ENCODE measurements at regions not wholly inside any gene's neighbourhood (a gene's known extent, or its start where the extent isn't known, plus 50 kb on each side); places are given as distances from the start of the nearest gene placed in this dataset.
"Not testable (repeated sequence)": the region's sequence is repeated elsewhere in the genome, so short reads cannot be mapped to it uniquely, and the experiment has no call there.

GRCh38 chr5:39533749-39534148 is 109.0 kb upstream of the DAB2 start:
- H3K4me3 ChIP-seq (ENCODE audit: low read length) = no peak overlapping the region
- DNase-seq (ENCODE audit: low read depth) = no peak
- no peak for TF ChIP-seq CTCF (conservative IDR thresholded peaks at IDR 0.05; ENCODE audit: low read depth, low read length)

- no peak overlapping the region for H3K4me3 ChIP-seq (ENCODE audit: low read length)
- DNase-seq (ENCODE audit: low read depth) = no peak
- TF ChIP-seq CTCF (conservative IDR thresholded peaks at IDR 0.05; ENCODE audit: low read depth, low read length) = no peak
These were observed 107.7 kb upstream of the DAB2 start for GRCh38 chr5:39532511-39532910.

GRCh38 chr5:39531306-39531705 is 106.5 kb upstream of the DAB2 start:
- DNase-seq (ENCODE audit: low read depth) = no peak
- no peak for TF ChIP-seq CTCF (conservative IDR thresholded peaks at IDR 0.05; ENCODE audit: low read depth, low read length)
- no peak overlapping the region for H3K4me3 ChIP-seq (ENCODE audit: low read length)

- no peak for TF ChIP-seq CTCF (conservative IDR thresholded peaks at IDR 0.05; ENCODE audit: low read depth, low read length)
- no peak overlapping the region for H3K4me3 ChIP-seq (ENCODE audit: low read length)
- no peak for DNase-seq (ENCODE audit: low read depth)
These were observed 102.2 kb upstream of the DAB2 start for GRCh38 chr5:39526914-39527477.

GRCh38 chr5:39525781-39526180 is 101.0 kb upstream of the DAB2 start:
- DNase-seq (ENCODE audit: low read depth); H3K4me3 ChIP-seq (ENCODE audit: low read length): not testable (repeated sequence)

GRCh38 chr5:39525271-39525670 is 100.5 kb upstream of the DAB2 start:
- TF ChIP-seq CTCF (conservative IDR thresholded peaks at IDR 0.05; ENCODE audit: low read depth, low read length) = no peak
- H3K4me3 ChIP-seq (ENCODE audit: low read length) = no peak overlapping the region
- DNase-seq (ENCODE audit: low read depth) = no peak

GRCh38 chr5:39523821-39524220 is 99.0 kb upstream of the DAB2 start:
- H3K4me3 ChIP-seq (ENCODE audit: low read length) = no peak overlapping the region
- no peak for DNase-seq (ENCODE audit: low read depth)
- TF ChIP-seq CTCF (conservative IDR thresholded peaks at IDR 0.05; ENCODE audit: low read depth, low read length) = no peak

Data from retinal pigment epithelial cell (primary cell).